ENCODE measurements at regions not wholly inside any gene's neighbourhood (a gene's known extent, or its start where the extent isn't known, plus 50 kb on each side); places are given as distances from the start of the nearest gene placed in this dataset.
"Not testable (repeated sequence)": the region's sequence is repeated elsewhere in the genome, so short reads cannot be mapped to it uniquely, and the experiment has no call there.

DNA sequence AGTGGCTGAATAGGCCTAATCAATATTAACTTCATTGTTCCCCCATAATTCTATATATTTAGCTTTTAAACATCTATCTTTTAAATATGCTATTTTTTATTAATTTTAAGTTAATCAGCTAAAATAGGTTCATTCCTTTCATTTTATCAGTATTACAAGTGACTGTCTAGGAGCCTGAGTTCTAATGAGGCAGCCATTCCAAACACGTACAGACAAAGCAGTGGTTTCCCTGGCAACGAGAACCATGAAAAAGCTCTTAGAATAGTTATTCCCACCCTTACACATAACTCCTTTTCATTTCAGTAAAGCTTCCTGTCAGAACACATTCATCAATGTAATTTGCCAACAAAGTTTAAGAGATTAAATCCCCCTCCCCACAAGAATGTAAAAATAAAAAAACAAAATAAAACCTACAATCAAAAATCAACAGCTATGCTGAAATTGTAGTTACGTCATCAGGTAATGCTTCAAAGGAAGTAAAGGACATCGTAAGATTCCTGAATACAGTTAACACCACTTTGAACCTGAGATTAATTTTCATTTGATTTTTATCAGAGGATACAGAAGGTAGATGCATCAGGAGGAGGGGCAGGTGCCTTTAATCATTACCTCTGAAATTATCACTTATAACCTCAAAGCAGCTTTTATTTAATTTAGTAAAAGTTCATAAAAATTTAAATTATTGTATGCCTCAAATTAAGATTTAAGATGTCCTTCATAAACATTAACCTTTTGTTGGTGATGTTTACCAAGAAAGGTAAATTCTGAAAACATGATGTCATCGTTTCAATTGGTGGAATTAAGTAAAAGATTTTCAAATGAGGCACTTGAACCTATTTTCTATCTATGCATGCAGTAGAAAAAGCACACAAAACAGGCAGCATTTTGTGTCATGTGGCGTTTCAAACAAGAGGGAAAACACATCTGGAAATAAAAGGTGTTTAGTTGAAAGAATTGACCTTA lies 967.2 kb upstream of the FOXG1 start:
- H3K9me3 ChIP-seq; H3K27me3 ChIP-seq (replicated peaks; ENCODE audit: control insufficient read depth, insufficient read depth, low read length); H3K4me3 ChIP-seq (ENCODE audit: low read depth, low read length); H3K4me3 Mint-ChIP-seq (ENCODE audit: unreplicated experiment); CTCF ChIA-PET; H3K4me1 ChIP-seq; H3K4me1 Mint-ChIP-seq (ENCODE audit: low read depth, unreplicated experiment); H3K27me3 Mint-ChIP-seq (ENCODE audit: insufficient read depth, unreplicated experiment); H3K36me3 Mint-ChIP-seq (ENCODE audit: insufficient read depth, unreplicated experiment); H3K27ac Mint-ChIP-seq (ENCODE audit: unreplicated experiment); H3K9me3 Mint-ChIP-seq (ENCODE audit: unreplicated experiment); H3K36me3 ChIP-seq (ENCODE audit: control insufficient read depth, insufficient read depth, low read length); DNase-seq; BruUV-seq (replicated peaks); intact Hi-C loops (cut with micrococcal nuclease; ENCODE audit: unreplicated experiment); POLR2A ChIA-PET: not testable (repeated sequence)

DNA sequence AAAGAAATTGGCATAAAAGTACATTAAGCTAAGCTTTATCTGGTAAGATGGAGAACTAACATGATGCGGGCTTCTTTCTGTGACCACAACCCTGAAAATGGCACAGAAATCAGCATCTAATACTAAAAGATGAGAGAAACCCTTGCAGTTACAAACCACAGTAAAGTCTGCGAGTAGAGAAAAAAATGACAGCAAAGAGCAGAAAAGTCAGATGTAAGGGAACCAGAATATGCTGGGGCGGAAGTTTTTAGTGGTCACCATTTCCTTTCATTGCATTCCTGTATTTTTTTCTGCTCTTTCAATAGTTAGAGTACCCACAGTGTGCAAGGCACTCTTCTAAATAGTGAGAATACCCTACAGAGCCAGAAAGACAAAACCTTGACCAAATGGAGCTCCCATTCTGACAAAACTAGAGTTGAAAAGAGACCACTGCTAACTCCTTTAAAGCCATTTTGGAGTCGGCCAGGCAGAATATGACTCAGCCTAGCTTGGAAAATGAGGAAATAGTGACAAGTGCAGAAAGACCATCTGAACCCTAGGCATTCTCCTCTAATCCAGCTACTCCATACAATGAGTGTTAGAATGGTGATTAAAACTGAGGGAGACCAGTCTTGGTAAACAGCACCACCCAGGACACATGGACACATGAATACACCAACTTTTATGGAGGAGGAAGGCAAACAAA lies 948.7 kb upstream of the FOXG1 start:
- H3K4me3 ChIP-seq (ENCODE audit: low read depth, low read length); H3K9me3 ChIP-seq; H3K4me1 ChIP-seq; BruUV-seq (replicated peaks); CTCF ChIA-PET; POLR2A ChIA-PET; H3K27me3 ChIP-seq (replicated peaks; ENCODE audit: control insufficient read depth, insufficient read depth, low read length); H3K9me3 Mint-ChIP-seq (ENCODE audit: unreplicated experiment); H3K4me1 Mint-ChIP-seq (ENCODE audit: low read depth, unreplicated experiment); H3K36me3 Mint-ChIP-seq (ENCODE audit: insufficient read depth, unreplicated experiment); H3K4me3 Mint-ChIP-seq (ENCODE audit: unreplicated experiment); H3K36me3 ChIP-seq (ENCODE audit: control insufficient read depth, insufficient read depth, low read length); intact Hi-C loops (cut with micrococcal nuclease; ENCODE audit: unreplicated experiment); H3K27me3 Mint-ChIP-seq (ENCODE audit: insufficient read depth, unreplicated experiment); DNase-seq; H3K27ac Mint-ChIP-seq (ENCODE audit: unreplicated experiment): not testable (repeated sequence)

DNA sequence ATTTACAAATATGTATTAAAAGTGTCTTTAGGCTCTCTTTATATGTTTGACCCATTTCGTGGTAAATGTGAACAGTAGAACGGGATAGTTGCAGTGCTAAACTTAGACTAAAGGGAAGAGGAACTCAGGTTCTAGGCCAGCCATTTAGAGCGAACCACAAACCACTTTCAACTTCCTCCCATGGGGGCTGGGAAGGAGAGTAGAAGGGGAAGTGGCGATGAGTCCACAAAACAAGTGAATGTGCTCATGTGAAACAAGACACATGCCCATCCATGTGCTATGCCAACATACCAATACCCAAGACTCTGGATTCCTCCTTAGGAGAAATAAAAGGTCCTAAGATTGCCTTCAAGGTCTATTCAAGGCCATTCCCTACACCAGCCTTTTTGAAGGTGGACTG lies 940.4 kb upstream of the FOXG1 start:
- H3K9me3 Mint-ChIP-seq (ENCODE audit: unreplicated experiment); H3K4me1 Mint-ChIP-seq (ENCODE audit: low read depth, unreplicated experiment); H3K9me3 ChIP-seq; H3K27ac Mint-ChIP-seq (ENCODE audit: unreplicated experiment); H3K4me1 ChIP-seq; H3K36me3 ChIP-seq (ENCODE audit: control insufficient read depth, insufficient read depth, low read length); CTCF ChIA-PET; H3K27me3 ChIP-seq (replicated peaks; ENCODE audit: control insufficient read depth, insufficient read depth, low read length); BruUV-seq (replicated peaks); H3K4me3 Mint-ChIP-seq (ENCODE audit: unreplicated experiment); intact Hi-C loops (cut with micrococcal nuclease; ENCODE audit: unreplicated experiment); POLR2A ChIA-PET; DNase-seq; H3K36me3 Mint-ChIP-seq (ENCODE audit: insufficient read depth, unreplicated experiment); H3K27me3 Mint-ChIP-seq (ENCODE audit: insufficient read depth, unreplicated experiment); H3K4me3 ChIP-seq (ENCODE audit: low read depth, low read length): not testable (repeated sequence)

DNA sequence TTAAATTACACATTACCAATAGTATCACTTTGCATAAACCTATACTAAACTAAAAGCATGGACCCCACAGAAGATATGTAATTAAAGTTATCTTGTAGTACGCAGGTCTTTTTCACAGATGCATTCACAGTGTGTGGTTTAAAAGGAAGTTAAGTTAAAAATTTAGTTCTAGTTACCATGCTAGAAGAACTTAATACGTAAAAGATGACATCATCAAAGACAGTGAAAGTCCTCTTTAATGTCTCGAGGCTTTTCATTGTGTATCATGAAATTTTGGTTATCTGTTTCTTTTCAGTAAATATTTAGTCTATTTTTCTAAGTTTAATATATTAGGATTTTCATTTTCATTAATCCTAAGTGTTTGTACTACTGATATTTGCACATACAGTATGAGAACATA lies 934.6 kb upstream of the FOXG1 start:
- H3K4me1 Mint-ChIP-seq (ENCODE audit: low read depth, unreplicated experiment); H3K27ac Mint-ChIP-seq (ENCODE audit: unreplicated experiment); H3K9me3 Mint-ChIP-seq (ENCODE audit: unreplicated experiment); H3K36me3 Mint-ChIP-seq (ENCODE audit: insufficient read depth, unreplicated experiment); H3K36me3 ChIP-seq (ENCODE audit: control insufficient read depth, insufficient read depth, low read length); POLR2A ChIA-PET; H3K4me3 Mint-ChIP-seq (ENCODE audit: unreplicated experiment); H3K4me3 ChIP-seq (ENCODE audit: low read depth, low read length); CTCF ChIA-PET; H3K9me3 ChIP-seq; H3K27me3 ChIP-seq (replicated peaks; ENCODE audit: control insufficient read depth, insufficient read depth, low read length); BruUV-seq (replicated peaks); H3K27me3 Mint-ChIP-seq (ENCODE audit: insufficient read depth, unreplicated experiment); intact Hi-C loops (cut with micrococcal nuclease; ENCODE audit: unreplicated experiment); H3K4me1 ChIP-seq; DNase-seq: not testable (repeated sequence)

DNA sequence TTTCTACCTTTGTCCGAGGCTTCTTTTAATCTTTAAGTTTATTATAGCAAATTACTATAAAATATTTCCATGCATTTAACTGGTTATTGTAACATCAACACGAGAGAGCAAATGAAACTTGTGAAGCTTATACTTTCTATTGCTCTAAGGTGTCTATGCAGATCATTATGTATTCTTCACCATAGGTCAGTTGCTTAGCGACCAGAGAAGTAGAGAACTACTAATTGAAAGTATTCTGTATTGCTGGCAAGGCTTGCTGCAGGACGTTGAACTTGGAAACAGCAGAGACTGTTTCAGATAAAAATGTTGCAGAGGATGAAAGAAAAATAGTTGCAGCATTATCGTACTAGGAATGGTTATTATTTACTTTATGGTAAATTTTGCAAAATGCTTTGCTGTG lies 933.6 kb upstream of the FOXG1 start:
- H3K9me3 Mint-ChIP-seq (ENCODE audit: unreplicated experiment); H3K9me3 ChIP-seq; H3K27me3 Mint-ChIP-seq (ENCODE audit: insufficient read depth, unreplicated experiment); H3K4me1 Mint-ChIP-seq (ENCODE audit: low read depth, unreplicated experiment); POLR2A ChIA-PET; CTCF ChIA-PET; BruUV-seq (replicated peaks); H3K4me3 Mint-ChIP-seq (ENCODE audit: unreplicated experiment); H3K27ac Mint-ChIP-seq (ENCODE audit: unreplicated experiment); DNase-seq; intact Hi-C loops (cut with micrococcal nuclease; ENCODE audit: unreplicated experiment); H3K27me3 ChIP-seq (replicated peaks; ENCODE audit: control insufficient read depth, insufficient read depth, low read length); H3K36me3 ChIP-seq (ENCODE audit: control insufficient read depth, insufficient read depth, low read length); H3K36me3 Mint-ChIP-seq (ENCODE audit: insufficient read depth, unreplicated experiment); H3K4me3 ChIP-seq (ENCODE audit: low read depth, low read length); H3K4me1 ChIP-seq: not testable (repeated sequence)

All from Caco-2 (cell line).